GM21515 (cell line): ENCODE measurements at regions not wholly inside any gene's neighbourhood (a gene's known extent, or its start where the extent isn't known, plus 50 kb on each side); places are given as distances from the start of the nearest gene placed in this dataset.
"Not testable (repeated sequence)": the region's sequence is repeated elsewhere in the genome, so short reads cannot be mapped to it uniquely, and the experiment has no call there.

ENCODE experiments used
- ATAC-seq: cut with Tn5 transposase; IDR thresholded peaks from one replicate; pipeline ENCODE4 v1.9.1; 2021; ENCODE audit not compliant: unreplicated experiment

- ATAC-seq, result no peak
Measured at GRCh38 chr18:8912348-8913326, 189.9 kb upstream of the NDUFV2 start.

GRCh38 chr18:8913606-8914403 is 188.7 kb upstream of the NDUFV2 start:
- not testable (repeated sequence) for ATAC-seq

- ATAC-seq, result not testable (repeated sequence)
Measured at GRCh38 chr18:8914404-8915264, 187.9 kb upstream of the NDUFV2 start.

DNA sequence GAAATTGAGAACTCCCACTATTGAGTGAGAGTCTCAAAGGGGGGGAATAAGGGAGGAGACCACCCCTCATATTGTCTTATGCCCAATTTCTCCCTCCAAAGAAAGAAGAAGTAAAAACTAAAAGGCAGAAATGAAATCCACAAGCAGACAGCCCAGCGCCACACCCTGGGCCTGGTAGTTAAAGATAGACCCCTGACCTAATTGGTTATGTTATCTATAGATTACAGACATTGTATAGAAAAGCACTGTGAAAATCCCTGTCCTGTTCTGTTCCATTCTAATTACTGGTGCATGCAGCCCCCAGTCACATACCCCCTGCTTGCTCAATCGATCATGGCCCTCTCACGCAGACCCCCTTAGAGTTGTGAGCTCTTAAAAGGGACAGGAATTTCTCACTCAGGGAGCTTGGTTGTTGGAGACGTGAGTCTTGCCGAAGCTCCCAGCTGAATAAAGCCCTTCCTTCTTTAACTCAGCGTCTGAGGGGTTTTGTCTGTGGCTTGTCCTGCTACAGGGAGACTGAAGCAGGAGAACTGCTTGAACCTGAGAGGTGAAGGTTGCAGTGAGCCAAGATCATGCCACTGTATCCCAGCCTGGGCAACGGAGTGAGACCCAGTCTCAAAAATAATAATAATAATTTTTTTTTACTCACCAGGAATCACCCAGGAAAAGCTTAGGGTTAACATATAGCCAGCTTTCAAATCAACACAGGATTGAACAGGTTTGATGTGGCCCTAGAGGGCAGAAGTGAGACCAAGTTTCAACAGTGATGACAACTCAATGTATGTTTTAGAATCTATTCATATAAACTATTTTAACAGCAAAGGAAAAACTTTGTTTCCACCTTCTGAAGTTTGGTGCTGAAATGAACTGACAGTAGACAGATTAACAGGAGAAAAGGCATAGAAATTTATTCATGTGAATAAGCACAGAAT is 181.4 kb upstream of the NDUFV2 start:
- ATAC-seq, result not testable (repeated sequence)

GRCh38 chr18:8926464-8926863 is 176.0 kb upstream of the NDUFV2 start:
- no peak for ATAC-seq

DNA sequence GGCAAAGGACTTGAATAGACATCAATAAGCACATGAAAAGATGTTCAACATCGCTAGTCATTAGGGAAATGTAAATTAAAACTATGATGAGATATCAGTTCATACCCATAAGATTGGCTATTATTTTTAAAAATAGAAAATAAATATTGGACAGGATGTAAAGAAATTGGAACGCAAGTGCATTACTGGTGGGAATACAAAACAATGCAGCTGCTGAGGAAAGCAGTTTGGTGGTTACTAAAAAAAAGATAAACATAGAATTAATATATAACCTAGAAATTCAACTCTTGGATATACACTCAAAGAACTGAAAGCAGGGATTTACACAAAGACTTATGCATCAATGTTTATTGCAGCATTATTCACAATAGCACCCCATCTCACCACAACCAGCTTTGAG is 174.5 kb upstream of the NDUFV2 start:
- no peak for ATAC-seq

GRCh38 chr18:8928847-8929780 is 173.4 kb upstream of the NDUFV2 start:
- ATAC-seq, result no peak

GRCh38 chr18:8930990-8931616 is 171.4 kb upstream of the NDUFV2 start:
- ATAC-seq, result no peak

GRCh38 chr18:8932866-8933265 is 169.6 kb upstream of the NDUFV2 start:
- no peak for ATAC-seq

DNA sequence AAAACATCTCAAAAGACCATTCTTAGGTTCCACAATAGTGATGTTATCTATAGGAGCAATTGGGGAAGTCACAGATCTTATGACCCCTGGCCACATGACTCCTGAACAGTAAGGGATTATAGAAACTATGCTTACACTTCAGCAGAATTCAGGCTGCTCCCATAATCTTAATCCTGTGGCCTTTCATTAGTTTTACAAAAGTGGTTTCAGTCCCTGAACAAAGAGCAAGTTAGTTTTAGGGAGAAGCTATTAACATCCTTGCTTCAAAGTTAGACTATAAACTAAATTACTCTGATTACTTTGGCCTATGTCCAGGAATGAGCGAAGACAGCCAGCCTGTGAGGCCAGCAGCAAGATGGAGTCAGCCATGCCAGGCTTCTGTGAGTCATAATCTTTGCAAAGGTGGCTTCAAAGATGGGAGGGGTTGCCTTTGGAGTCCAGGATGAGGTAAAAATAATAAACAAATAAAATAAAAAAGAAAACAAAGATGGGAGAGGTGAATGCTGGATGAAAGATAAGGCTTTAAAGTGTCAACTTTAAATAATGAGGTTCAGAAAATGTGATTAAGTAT is 168.7 kb upstream of the NDUFV2 start:
- ATAC-seq, result no peak

GRCh38 chr18:8935346-8935745 is 167.2 kb upstream of the NDUFV2 start:
- not testable (repeated sequence) for ATAC-seq

GRCh38 chr18:8936619-8937018 is 165.9 kb upstream of the NDUFV2 start:
- ATAC-seq, result no peak

DNA sequence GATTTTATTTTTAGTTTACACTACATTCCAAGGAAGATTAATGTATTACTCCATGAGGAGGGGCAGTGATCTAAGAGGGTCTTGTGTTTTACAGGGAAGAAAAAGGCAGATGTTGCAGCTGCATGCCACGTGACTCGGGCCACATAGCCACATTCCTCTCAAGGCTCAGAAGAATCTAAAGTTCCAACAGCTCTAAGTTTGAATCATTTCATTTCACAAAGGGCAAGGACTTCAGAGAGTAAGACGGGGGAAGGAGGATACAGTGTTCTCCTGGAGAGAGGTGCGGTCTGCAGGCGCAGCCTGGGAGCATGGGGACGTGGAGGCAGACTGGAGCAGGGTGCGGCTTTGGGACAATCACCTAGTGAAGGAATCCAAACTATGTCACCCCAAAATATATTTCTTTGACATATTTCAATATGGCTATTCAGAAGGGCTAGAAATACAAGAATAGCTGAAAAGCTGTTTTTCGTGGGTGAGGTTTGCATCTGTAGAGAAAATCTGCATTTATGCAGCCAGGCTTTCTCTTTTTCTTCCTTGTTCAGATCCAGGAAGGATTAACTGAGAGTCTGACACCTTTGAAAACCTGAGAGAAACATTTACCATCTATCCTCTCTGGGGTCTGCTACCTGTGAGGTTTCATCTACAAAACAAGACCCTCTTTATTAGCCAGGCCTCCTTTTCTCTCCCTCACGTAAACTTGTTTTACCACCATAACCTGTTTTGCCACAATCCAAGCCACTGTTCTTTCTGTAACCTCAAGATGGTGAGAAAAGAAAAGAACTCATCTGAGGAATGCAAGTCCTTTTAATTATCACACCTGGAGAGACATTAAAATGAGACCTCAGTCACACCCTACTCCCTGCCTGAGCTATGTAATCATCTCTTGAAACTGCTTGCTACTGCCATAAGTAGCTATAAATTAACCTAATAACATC is 165.1 kb upstream of the NDUFV2 start:
- no peak for ATAC-seq

DNA sequence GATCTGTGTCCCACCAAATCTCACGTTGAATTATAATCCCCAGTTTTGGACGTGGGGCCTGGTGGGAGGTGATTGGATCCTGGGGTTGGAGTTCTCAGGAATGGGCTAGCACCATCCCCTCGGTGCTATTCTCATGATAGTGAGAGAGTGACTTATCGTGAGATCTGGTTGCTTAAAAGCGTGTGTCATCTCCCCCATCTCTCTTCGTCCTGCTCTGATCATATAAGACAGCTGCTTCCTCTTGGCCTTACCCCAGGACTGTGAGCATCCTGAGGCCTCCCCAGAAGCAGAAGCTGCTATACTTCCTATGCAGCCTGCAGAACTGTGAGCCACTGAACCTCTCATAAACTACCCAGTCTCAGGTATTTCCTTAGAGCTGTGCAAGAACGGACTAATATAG is 163.7 kb upstream of the NDUFV2 start:
- ATAC-seq, result no peak

GRCh38 chr18:8942021-8942908 is 160.2 kb upstream of the NDUFV2 start:
- ATAC-seq, result no peak
